SK-N-SH treated with all-trans-retinoic acid at 6 μM for 48 hours (cell line): ENCODE measurements at regions not wholly inside any gene's neighbourhood (a gene's known extent, or its start where the extent isn't known, plus 50 kb on each side); places are given as distances from the start of the nearest gene placed in this dataset.

Source experiments
- ARNTL ChIP-seq: fragments of 450-650 bp; formaldehyde crosslinking; IDR thresholded peaks from 2 replicates; pipeline ENCODE4 v1.5.0; 2020; ENCODE audit warnings: low read depth, mild to moderate bottlenecking, moderate library complexity, borderline replicate concordance
- CSRNP3 ChIP-seq: fragments of 250-450 bp; sonication (Bioruptor Pico); IDR thresholded peaks from 2 replicates; pipeline ENCODE4 v1.5.1; 2021; ENCODE audit warnings: mild to moderate bottlenecking, moderate library complexity
- ESRRG ChIP-seq: fragments of 250-450 bp; sonication (Bioruptor Pico); IDR thresholded peaks from 2 replicates; pipeline ENCODE4 v1.6.1; 2021; ENCODE audit warnings: mild to moderate bottlenecking
- OSR1 ChIP-seq: fragments of 250-450 bp; sonication (Bioruptor Pico); IDR thresholded peaks from 2 replicates; pipeline ENCODE4 v1.8.0; 2022; ENCODE audit warnings: moderate library complexity, mild to moderate bottlenecking, inconsistent platforms
- PATZ1 ChIP-seq: fragments of 250-450 bp; sonication (Bioruptor Pico); IDR thresholded peaks from 2 replicates; pipeline ENCODE4 v1.8.0; 2020; ENCODE audit warnings: mild to moderate bottlenecking, moderate library complexity, borderline replicate concordance
- RARB ChIP-seq: fragments of 250-450 bp; sonication (Bioruptor Pico); IDR thresholded peaks from 2 replicates; pipeline ENCODE4 v1.8.0; 2021; ENCODE audit warnings: mild to moderate bottlenecking, moderate library complexity
- TOX ChIP-seq: fragments of 250-450 bp; sonication (Bioruptor Pico); IDR thresholded peaks from 2 replicates; pipeline ENCODE4 v1.8.0; 2021; ENCODE audit warnings: mild to moderate bottlenecking, moderate library complexity, borderline replicate concordance
- ZNF565 ChIP-seq: fragments of 450-650 bp; formaldehyde crosslinking; conservative IDR thresholded peaks from 2 replicates; pipeline ENCODE4 v1.5.0; 2020; ENCODE audit warnings: low read depth, mild to moderate bottlenecking, moderate library complexity
- ZNF8 ChIP-seq: fragments of 450-650 bp; formaldehyde crosslinking; IDR thresholded peaks from 2 replicates; pipeline ENCODE4 v1.5.0; 2020; ENCODE audit warnings: mild to moderate bottlenecking, moderate library complexity
- TF ChIP-seq, protein P1 (sequence below): fragments of 250-450 bp; sonication (Bioruptor Pico); IDR thresholded peaks from 2 replicates; pipeline ENCODE4 v1.5.1; 2020; ENCODE audit warnings: low read depth, mild to moderate bottlenecking, moderate library complexity
- TF ChIP-seq, protein P2 (sequence below): fragments of 250-450 bp; sonication (Bioruptor Pico); IDR thresholded peaks from 2 replicates; pipeline ENCODE4 v1.5.0; 2020; ENCODE audit warnings: mild to moderate bottlenecking, moderate library complexity

- TF ChIP-seq, protein P1, sequence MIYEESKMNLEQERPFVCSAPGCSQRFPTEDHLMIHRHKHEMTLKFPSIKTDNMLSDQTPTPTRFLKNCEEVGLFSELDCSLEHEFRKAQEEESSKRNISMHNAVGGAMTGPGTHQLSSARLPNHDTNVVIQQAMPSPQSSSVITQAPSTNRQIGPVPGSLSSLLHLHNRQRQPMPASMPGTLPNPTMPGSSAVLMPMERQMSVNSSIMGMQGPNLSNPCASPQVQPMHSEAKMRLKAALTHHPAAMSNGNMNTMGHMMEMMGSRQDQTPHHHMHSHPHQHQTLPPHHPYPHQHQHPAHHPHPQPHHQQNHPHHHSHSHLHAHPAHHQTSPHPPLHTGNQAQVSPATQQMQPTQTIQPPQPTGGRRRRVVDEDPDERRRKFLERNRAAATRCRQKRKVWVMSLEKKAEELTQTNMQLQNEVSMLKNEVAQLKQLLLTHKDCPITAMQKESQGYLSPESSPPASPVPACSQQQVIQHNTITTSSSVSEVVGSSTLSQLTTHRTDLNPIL (CRISPR knock-in tag) = no peak
- TF ChIP-seq CSRNP3 (CRISPR knock-in tag) = no peak
- no peak for TF ChIP-seq TOX (CRISPR knock-in tag)
- no peak for TF ChIP-seq ZNF565 (CRISPR knock-in tag)
- no peak for TF ChIP-seq ZNF8 (CRISPR knock-in tag)
- TF ChIP-seq OSR1 (CRISPR knock-in tag) = no peak
- TF ChIP-seq ARNTL (CRISPR knock-in tag) = no peak
- no peak for TF ChIP-seq ESRRG
- no peak for TF ChIP-seq PATZ1 (CRISPR knock-in tag)
- TF ChIP-seq, protein P2, sequence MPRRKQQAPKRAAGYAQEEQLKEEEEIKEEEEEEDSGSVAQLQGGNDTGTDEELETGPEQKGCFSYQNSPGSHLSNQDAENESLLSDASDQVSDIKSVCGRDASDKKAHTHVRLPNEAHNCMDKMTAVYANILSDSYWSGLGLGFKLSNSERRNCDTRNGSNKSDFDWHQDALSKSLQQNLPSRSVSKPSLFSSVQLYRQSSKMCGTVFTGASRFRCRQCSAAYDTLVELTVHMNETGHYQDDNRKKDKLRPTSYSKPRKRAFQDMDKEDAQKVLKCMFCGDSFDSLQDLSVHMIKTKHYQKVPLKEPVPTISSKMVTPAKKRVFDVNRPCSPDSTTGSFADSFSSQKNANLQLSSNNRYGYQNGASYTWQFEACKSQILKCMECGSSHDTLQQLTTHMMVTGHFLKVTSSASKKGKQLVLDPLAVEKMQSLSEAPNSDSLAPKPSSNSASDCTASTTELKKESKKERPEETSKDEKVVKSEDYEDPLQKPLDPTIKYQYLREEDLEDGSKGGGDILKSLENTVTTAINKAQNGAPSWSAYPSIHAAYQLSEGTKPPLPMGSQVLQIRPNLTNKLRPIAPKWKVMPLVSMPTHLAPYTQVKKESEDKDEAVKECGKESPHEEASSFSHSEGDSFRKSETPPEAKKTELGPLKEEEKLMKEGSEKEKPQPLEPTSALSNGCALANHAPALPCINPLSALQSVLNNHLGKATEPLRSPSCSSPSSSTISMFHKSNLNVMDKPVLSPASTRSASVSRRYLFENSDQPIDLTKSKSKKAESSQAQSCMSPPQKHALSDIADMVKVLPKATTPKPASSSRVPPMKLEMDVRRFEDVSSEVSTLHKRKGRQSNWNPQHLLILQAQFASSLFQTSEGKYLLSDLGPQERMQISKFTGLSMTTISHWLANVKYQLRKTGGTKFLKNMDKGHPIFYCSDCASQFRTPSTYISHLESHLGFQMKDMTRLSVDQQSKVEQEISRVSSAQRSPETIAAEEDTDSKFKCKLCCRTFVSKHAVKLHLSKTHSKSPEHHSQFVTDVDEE = no peak
- TF ChIP-seq RARB = no peak
These were observed 185.9 kb upstream of the HS3ST3A1 start for GRCh38 chr17:13787636-13788035.
